Mucosa of descending colon (tissue), 3 donors: ENCODE measurements at regions not wholly inside any gene's neighbourhood (a gene's known extent, or its start where the extent isn't known, plus 50 kb on each side); places are given as distances from the start of the nearest gene placed in this dataset.

Source experiments
- ATAC-seq: fragments of 200-7000 bp; cut with Tn5 transposase; one replicate; pipeline ENCODE4 v1.9.1; 2020; ENCODE audit warnings: mild to moderate bottlenecking, moderate library complexity
- DNase-seq, 3 donors: peaks; one replicate each; pipeline ENCODE4 v3.0.0-alpha.2; 2020
- H3K36me3 ChIP-seq: fragments of 200-600 bp; one replicate; pipeline ENCODE4 v1.8.0; 2021; ENCODE audit warnings: low read depth, mild to moderate bottlenecking
- H3K4me1 ChIP-seq: fragments of 200-600 bp; one replicate; pipeline ENCODE4 v1.8.0; 2021; ENCODE audit warnings: low read depth, mild to moderate bottlenecking
- H3K4me3 ChIP-seq: fragments of 200-600 bp; one replicate; pipeline ENCODE4 v1.8.0; 2021; ENCODE audit warnings: mild to moderate bottlenecking
- H3K9me3 ChIP-seq: fragments of 200-600 bp; one replicate; pipeline ENCODE4 v1.8.0; 2021; ENCODE audit warnings: mild to moderate bottlenecking
- intact Hi-C, 2 donors: fragments of 100-400 bp; cut with DNase I in 1 of 2; cut with micrococcal nuclease in 1 of 2; formaldehyde crosslinking; loops; one replicate each; pipeline versions ENCODE4 v1.11.0 to v1.11.1; 2022; cut with DNase I, micrococcal nuclease
- TF ChIP-seq, protein P1 (sequence below): fragments of 200-600 bp; IDR thresholded peaks from one replicate; pipeline ENCODE4 v1.8.0; 2022; ENCODE audit warnings: antibody characterized with exemption, mild to moderate bottlenecking
- donor health status: DM: no; HTN: no; CAD: no; lungs with moderate emphysema.
- donor health status: DM: no; HTN: no; CAD: no.
- donor health status: DM: no; HTN: yes; CAD: no.

DNA sequence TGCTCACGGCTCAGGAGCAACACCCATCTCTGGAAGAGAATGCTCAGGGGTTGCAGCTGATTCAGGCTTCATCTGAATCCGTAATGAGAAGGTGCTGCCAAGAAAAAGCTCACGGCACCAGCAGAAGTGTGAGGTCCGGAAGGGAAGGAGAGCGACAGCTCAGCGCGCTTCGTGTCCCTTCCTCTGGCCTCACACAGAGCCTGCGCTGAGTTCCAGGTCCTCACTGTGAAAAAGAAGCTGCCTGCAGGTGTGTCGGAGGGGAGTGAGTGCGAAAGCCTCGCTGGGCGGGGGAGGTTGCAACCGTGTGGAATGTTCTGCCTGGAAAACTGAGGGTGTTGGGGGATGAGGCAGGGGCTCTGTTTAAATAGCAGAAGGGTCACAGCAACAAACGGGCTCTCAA is 76.2 kb upstream of the TWIST2 start:
- intact Hi-C loops, result no loop called here
- no peaks in the 10 kb centered on the region for H3K36me3 ChIP-seq
- H3K4me3 ChIP-seq, result no peak overlapping the region
- ATAC-seq (no peak), DNase-seq (no peak)
- H3K4me1 ChIP-seq, result no peaks in the 10 kb centered on the region
- no peaks in the 10 kb centered on the region for H3K9me3 ChIP-seq
- TF ChIP-seq, protein P1, sequence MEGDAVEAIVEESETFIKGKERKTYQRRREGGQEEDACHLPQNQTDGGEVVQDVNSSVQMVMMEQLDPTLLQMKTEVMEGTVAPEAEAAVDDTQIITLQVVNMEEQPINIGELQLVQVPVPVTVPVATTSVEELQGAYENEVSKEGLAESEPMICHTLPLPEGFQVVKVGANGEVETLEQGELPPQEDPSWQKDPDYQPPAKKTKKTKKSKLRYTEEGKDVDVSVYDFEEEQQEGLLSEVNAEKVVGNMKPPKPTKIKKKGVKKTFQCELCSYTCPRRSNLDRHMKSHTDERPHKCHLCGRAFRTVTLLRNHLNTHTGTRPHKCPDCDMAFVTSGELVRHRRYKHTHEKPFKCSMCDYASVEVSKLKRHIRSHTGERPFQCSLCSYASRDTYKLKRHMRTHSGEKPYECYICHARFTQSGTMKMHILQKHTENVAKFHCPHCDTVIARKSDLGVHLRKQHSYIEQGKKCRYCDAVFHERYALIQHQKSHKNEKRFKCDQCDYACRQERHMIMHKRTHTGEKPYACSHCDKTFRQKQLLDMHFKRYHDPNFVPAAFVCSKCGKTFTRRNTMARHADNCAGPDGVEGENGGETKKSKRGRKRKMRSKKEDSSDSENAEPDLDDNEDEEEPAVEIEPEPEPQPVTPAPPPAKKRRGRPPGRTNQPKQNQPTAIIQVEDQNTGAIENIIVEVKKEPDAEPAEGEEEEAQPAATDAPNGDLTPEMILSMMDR, result no peak

DNA sequence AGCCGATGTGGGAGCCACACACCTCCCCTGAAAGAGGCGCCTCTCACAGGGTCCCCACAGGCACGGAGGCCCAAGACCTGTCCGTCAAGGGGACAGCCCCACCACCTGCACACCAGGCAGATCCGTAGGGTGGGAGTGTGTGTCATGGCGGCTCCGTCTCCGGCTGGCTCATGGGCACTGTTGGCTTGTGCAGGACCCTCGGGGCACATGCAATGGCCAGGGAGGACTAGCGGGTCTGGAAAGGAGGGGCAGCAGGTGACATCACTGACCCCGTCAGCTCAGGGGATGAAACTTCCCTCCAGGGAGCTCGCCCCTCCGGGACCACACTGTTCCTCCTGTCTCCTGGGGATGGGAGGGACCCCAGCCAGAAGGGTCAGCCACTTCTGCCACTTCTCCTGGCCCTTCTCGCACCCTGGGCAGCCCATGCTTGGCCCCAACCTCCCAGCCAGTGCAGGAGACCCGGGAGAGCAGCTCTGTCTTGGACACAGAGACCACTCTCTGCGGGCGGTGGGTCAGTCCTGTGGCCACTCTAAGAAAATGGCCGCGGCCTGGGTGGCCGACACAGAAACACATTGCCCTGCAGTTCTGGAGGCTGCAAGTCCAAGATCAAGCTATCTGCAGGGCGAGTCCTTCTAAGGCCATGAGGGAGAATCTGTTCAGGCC is 75.1 kb upstream of the TWIST2 start:
- Histone ChIP-seq H3K9me3 (no peaks in the 10 kb centered on the region), H3K4me1 (no peaks in the 10 kb centered on the region), H3K36me3 (no peaks in the 10 kb centered on the region), H3K4me3 (no peak overlapping the region)
- ATAC-seq (no peak), DNase-seq (no peak)
- TF ChIP-seq, protein P1, result no peak
- intact Hi-C loops, result no loop called here

DNA sequence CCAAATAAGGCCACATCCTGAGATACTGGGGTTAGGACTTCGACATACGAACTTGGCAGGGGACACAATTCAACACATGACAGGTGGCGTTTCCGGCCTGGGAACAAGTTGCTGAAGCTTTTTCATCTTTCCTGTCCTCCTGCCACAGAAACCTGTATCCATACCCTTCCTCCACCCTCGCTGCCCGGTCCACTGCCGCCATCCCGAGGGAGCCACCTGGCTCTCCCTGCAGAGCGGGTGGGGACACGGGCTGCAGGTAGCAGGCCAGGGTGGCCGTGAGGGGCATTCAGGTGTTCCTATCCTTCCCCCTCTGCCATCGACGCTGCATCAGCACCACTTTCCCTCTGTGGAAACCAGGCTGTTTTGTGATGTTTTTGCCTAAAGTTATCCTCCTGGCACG is 74.4 kb upstream of the TWIST2 start:
- DNase-seq (no peak), ATAC-seq (no peak)
- Histone ChIP-seq H3K4me3 (no peak overlapping the region), H3K9me3 (no peaks in the 10 kb centered on the region), H3K4me1 (no peaks in the 10 kb centered on the region), H3K36me3 (no peaks in the 10 kb centered on the region)
- intact Hi-C loops, result no loop called here
- TF ChIP-seq, protein P1, result no peak

DNA sequence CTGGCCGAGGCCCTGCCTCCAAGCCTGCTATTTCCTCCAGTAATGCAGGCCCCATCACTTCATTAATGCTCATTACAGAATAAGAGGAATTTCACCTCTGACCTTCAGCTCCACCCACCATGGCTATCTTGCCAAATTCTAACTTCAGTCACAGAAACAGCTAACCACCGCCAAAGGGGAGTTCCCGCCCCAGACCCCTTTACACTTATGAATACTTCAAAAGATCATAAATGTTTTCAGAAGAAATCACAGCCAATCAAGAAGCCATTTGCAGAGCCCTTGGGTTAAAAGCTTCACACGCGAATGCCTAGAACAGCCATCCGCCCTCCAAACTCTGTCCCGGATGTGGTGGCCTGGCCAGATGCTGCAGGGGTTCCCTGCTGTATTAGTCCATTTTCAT is 73.8 kb upstream of the TWIST2 start:
- ATAC-seq, result no peak
- DNase-seq, result no peak
- no peak overlapping the region for H3K4me3 ChIP-seq
- TF ChIP-seq, protein P1, result no peak
- no peaks in the 10 kb centered on the region for H3K4me1 ChIP-seq
- intact Hi-C loops, result no loop called here
- no peaks in the 10 kb centered on the region for H3K9me3 ChIP-seq
- H3K36me3 ChIP-seq, result no peaks in the 10 kb centered on the region

DNA sequence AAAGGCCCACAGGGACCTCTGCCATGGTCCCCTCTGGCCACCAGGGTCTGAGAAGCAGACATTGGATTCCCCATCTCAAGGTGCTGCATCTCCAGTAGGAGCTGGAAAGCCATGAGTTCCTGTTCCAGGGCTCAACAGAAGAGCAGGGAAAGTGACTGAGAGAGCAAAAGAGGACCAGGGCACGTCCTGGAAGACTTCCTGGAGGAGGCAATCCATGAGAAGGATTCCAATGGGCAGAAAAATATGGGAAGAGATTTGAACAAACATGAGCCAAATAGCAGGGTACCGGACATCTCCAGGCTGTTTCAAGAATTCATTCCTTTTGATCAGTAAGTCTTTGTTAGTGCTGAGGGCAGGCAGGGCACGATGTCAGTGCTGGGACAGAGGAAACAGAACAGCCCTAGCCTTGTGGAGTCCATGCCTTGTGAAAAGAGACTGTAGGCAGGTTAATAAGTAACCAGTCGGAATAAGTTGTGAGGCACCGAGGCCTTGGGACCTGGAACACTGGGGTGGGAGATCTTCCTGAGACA is 72.8 kb upstream of the TWIST2 start:
- DNase-seq, result no peak

More for the DNA sequence above, 72.8 kb upstream of the TWIST2 start:
- intact Hi-C loops, result no loop called here
- no peaks in the 10 kb centered on the region for H3K36me3 ChIP-seq
- TF ChIP-seq, protein P1, result no peak
- no peaks in the 10 kb centered on the region for H3K9me3 ChIP-seq
- H3K4me3 ChIP-seq, result no peak overlapping the region
- no peaks in the 10 kb centered on the region for H3K4me1 ChIP-seq
- no peak for ATAC-seq
